Uterus (tissue), 2 donors: ENCODE measurements at regions not wholly inside any gene's neighbourhood (a gene's known extent, or its start where the extent isn't known, plus 50 kb on each side); places are given as distances from the start of the nearest gene placed in this dataset.

Source experiments
- CTCF ChIP-seq, 4 experiments: fragments of 200-600 bp in 2 of 4; fragments of 450-650 bp in 2 of 4; sonication (generic) in 2 of 4; IDR thresholded peaks; one replicate each; pipeline ENCODE4 v1.5.1; 2016 to 2019; ENCODE audit warnings: antibody characterized with exemption in 4 of 4, mild to moderate bottlenecking in 2 of 4, moderate library complexity in 1 of 4
- POLR2A ChIP-seq, 2 donors: fragments of 450-650 bp; IDR thresholded peaks; one replicate each; pipeline ENCODE4 v1.6.1; 2016; ENCODE audit warnings: antibody characterized with exemption in 2 of 2, mild to moderate bottlenecking in 1 of 2, moderate library complexity in 1 of 2

- no peak for TF ChIP-seq CTCF (IDR thresholded peaks at IDR 0.05)
- TF ChIP-seq POLR2A (IDR thresholded peaks at IDR 0.05), result no peak
These were observed 109.3 kb upstream of the FAN1 start for GRCh38 chr15:30794388-30794787.
